Mucosa of descending colon (tissue), 3 donors: ENCODE measurements at regions not wholly inside any gene's neighbourhood (a gene's known extent, or its start where the extent isn't known, plus 50 kb on each side); places are given as distances from the start of the nearest gene placed in this dataset.
"Not testable (repeated sequence)": the region's sequence is repeated elsewhere in the genome, so short reads cannot be mapped to it uniquely, and the experiment has no call there.

Experiments used
- ATAC-seq: fragments of 200-7000 bp; cut with Tn5 transposase; one replicate; pipeline ENCODE4 v1.9.1; 2020; ENCODE audit warnings: mild to moderate bottlenecking, moderate library complexity
- DNase-seq, 3 donors: peaks; one replicate each; pipeline ENCODE4 v3.0.0-alpha.2; 2020
- H3K36me3 ChIP-seq: fragments of 200-600 bp; one replicate; pipeline ENCODE4 v1.8.0; 2021; ENCODE audit warnings: low read depth, mild to moderate bottlenecking
- H3K4me1 ChIP-seq: fragments of 200-600 bp; one replicate; pipeline ENCODE4 v1.8.0; 2021; ENCODE audit warnings: low read depth, mild to moderate bottlenecking
- H3K4me3 ChIP-seq: fragments of 200-600 bp; one replicate; pipeline ENCODE4 v1.8.0; 2021; ENCODE audit warnings: mild to moderate bottlenecking
- H3K9me3 ChIP-seq: fragments of 200-600 bp; one replicate; pipeline ENCODE4 v1.8.0; 2021; ENCODE audit warnings: mild to moderate bottlenecking
- intact Hi-C, 2 donors: fragments of 100-400 bp; cut with DNase I in 1 of 2; cut with micrococcal nuclease in 1 of 2; formaldehyde crosslinking; loops; one replicate each; pipeline versions ENCODE4 v1.11.0 to v1.11.1; 2022; cut with DNase I, micrococcal nuclease
- TF ChIP-seq, protein P1 (sequence below): fragments of 200-600 bp; IDR thresholded peaks from one replicate; pipeline ENCODE4 v1.8.0; 2022; ENCODE audit warnings: antibody characterized with exemption, mild to moderate bottlenecking
- donor health status: DM: no; HTN: no; CAD: no; lungs with moderate emphysema.
- donor health status: DM: no; HTN: no; CAD: no.
- donor health status: DM: no; HTN: yes; CAD: no.

DNA sequence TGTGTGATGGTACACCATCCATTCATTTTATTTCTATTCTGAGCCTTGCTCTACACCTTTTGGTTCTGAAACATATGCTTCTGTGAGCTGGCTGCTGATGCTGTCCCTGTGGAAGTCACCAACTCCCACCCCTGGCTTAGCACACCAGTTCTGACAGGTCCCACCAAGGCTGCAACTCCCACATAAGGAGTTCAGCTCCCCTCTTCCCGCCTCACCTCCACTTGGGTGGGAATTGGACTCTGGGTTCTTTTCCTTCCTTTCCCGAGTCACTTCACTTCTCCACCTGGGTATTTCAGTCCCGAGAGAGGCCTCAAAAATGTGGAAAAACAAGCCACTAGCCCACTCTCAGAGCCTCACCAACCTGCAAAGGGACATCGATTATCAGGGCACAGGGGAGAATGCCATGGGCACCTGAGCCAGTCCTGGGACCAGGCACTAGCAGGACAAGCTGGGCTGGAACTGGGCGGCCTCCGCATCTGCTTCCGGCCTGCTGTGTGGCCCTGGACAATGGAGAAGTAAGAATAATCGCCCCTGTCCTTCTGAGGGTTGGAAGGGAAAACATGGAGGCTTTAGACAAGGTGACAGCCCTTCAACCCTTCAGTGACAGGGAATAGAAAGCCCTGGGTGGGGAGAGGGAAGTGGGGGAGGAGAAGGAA, 80.1 kb downstream of the IGLL1 start:
- ATAC-seq (no peak), DNase-seq (no peak)
- TF ChIP-seq, protein P1, sequence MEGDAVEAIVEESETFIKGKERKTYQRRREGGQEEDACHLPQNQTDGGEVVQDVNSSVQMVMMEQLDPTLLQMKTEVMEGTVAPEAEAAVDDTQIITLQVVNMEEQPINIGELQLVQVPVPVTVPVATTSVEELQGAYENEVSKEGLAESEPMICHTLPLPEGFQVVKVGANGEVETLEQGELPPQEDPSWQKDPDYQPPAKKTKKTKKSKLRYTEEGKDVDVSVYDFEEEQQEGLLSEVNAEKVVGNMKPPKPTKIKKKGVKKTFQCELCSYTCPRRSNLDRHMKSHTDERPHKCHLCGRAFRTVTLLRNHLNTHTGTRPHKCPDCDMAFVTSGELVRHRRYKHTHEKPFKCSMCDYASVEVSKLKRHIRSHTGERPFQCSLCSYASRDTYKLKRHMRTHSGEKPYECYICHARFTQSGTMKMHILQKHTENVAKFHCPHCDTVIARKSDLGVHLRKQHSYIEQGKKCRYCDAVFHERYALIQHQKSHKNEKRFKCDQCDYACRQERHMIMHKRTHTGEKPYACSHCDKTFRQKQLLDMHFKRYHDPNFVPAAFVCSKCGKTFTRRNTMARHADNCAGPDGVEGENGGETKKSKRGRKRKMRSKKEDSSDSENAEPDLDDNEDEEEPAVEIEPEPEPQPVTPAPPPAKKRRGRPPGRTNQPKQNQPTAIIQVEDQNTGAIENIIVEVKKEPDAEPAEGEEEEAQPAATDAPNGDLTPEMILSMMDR = no peak
- Histone ChIP-seq H3K4me1 (no peaks in the 10 kb centered on the region), H3K9me3 (no peaks in the 10 kb centered on the region), H3K4me3 (no peak overlapping the region), H3K36me3 (no peaks in the 10 kb centered on the region)
- intact Hi-C loops = no loop called here

GRCh38 chr22:23498811-23499798, 81.0 kb downstream of the IGLL1 start:
- intact Hi-C loops = no loop called here
- TF ChIP-seq, protein P1 = no peak
- Histone ChIP-seq H3K36me3 (no peaks in the 10 kb centered on the region), H3K9me3 (no peaks in the 10 kb centered on the region), H3K4me1 (no peaks in the 10 kb centered on the region), H3K4me3 (no peak overlapping the region)
- ATAC-seq (no peak), DNase-seq (no peak)

DNA sequence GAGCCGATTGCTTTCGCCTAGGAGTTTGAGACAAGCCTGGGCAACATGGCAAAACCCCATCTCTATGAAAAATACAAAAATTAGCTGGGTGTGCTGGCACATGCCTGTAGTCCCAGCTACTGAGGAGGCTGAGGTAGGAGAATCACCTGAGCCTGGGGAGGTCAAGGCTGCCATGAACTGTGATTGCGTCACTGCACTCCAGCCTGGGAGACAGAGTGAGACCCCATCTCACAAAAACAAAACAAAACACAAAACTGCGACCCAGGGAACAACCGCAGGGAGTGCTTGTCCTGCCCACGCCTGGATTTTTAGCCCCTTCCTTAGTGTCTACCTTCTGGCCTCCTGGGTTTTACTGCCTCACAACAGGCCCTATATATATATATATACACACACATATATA, 82.2 kb downstream of the IGLL1 start:
- ATAC-seq, H3K4me1 ChIP-seq, H3K36me3 ChIP-seq, H3K4me3 ChIP-seq, intact Hi-C loops, DNase-seq, H3K9me3 ChIP-seq: not testable (repeated sequence)

- Histone ChIP-seq H3K9me3 (no peaks in the 10 kb centered on the region), H3K36me3 (no peaks in the 10 kb centered on the region), H3K4me1 (no peaks in the 10 kb centered on the region), H3K4me3 (no peak overlapping the region)
- intact Hi-C loops = no loop called here
- no peak for DNase-seq
- ATAC-seq = no peak
- TF ChIP-seq, protein P1 = no peak
Observed at GRCh38 chr22:23497016-23497885, 82.8 kb downstream of the IGLL1 start.

- TF ChIP-seq, protein P1 = no peak
- ATAC-seq (no peak), DNase-seq (no peak)
- Histone ChIP-seq H3K36me3 (no peaks in the 10 kb centered on the region), H3K4me3 (no peak overlapping the region), H3K4me1 (no peaks in the 10 kb centered on the region), H3K9me3 (no peaks in the 10 kb centered on the region)
- intact Hi-C loops = no loop called here
Observed at GRCh38 chr22:23496445-23496833, 83.7 kb downstream of the IGLL1 start.
